Activated CD4-positive, alpha-beta T cell treated with anti-CD3 and anti-CD28 coated beads for 36 hours (primary cell): ENCODE measurements at regions not wholly inside any gene's neighbourhood (a gene's known extent, or its start where the extent isn't known, plus 50 kb on each side); places are given as distances from the start of the nearest gene placed in this dataset.
A peak's percentile ranks its signal among the peaks of the same experiment; 100 is the strongest.

Experiments used
- ATAC-seq: fragments of 200-7000 bp; cut with Tn5 transposase; one replicate; pipeline ENCODE4 v1.10.0; 2021; ENCODE audit warnings: mild to moderate bottlenecking, moderate library complexity
- CTCF ChIA-PET: fragments of 350-600 bp; sonication (Branson Sonifier 250); formaldehyde crosslinking; loops from one replicate; lab custom pipeline; 2021; ENCODE audit warnings: antibody characterized with exemption; lab: Charles Lee
- POLR2A ChIA-PET: fragments of 350-600 bp; sonication (Branson Sonifier 250); formaldehyde crosslinking; loops from one replicate; lab custom pipeline; 2021; ENCODE audit warnings: antibody characterized with exemption, inconsistent platforms; lab: Charles Lee
- DNase-seq: peaks from one replicate; pipeline ENCODE4 v3.0.0-alpha.2; 2020
- H3K27ac Mint-ChIP-seq: one replicate; pipeline ENCODE4 v1.8.0; 2021; ENCODE audit warnings: mixed read lengths
- H3K27me3 Mint-ChIP-seq: one replicate; pipeline ENCODE4 v1.8.0; 2021; ENCODE audit warnings: mixed read lengths
- H3K36me3 Mint-ChIP-seq: one replicate; pipeline ENCODE4 v1.8.0; 2021; ENCODE audit warnings: low read depth, mixed read lengths
- H3K4me1 Mint-ChIP-seq: one replicate; pipeline ENCODE4 v1.8.0; 2021; ENCODE audit warnings: mixed read lengths
- H3K4me3 Mint-ChIP-seq: one replicate; pipeline ENCODE4 v1.8.0; 2021; ENCODE audit warnings: mild to moderate bottlenecking, moderate library complexity, mixed read lengths
- H3K9me3 Mint-ChIP-seq: one replicate; pipeline ENCODE4 v1.8.0; 2021; ENCODE audit warnings: low read depth, mixed read lengths
- intact Hi-C, 2 experiments: fragments of 100-400 bp; cut with DNase I in 1 of 2; cut with micrococcal nuclease in 1 of 2; formaldehyde crosslinking; loops; one replicate each; pipeline versions ENCODE4 v1.14.2 to v1.15.1; 2022 to 2024; cut with DNase I, micrococcal nuclease

DNA sequence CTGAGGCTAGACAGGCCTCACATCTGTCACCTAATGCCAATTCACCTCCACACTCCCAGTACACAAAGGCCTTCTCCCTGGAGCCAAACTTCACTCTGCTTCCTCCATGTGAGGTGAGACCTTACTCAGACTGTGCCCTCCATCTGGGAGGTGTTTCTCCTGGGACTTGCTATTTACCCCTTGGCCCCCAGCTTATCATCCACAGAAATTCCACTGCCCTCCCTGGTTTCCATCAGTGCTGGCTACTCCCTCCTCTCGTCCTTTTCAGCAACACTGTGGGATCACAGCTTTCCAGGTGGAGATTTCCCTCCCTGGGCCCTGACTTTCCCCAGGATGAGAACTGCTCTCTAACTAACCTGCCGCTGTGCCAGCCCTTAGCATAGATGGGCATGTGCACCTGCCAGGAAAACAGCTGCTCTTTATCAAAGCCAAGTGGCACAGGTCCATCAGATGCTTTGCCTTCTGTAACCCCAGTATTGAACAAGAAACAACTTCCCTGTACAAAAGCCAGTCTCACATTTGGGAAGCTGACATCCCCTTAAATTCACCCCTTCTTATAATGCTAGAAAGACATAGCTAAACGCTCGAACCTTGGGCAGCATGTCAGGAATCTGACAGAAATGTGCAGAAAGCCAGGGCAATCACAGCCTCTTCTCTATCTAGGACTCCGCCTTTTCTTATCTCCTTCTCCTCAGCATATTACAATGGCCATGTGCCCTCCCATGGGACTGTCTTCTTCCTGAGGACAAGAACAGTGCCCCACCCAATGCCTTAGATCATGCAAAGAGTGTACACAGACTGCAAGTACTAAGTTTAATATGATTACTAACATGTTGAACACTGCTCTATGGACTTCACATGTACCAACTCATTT, 535.5 kb upstream of the ID2 start:
- Mint-ChIP-seq H3K36me3 (no peaks in the 10 kb centered on the region), H3K9me3 (no peaks in the 10 kb centered on the region)
- POLR2A ChIA-PET, result no interaction called here

DNA sequence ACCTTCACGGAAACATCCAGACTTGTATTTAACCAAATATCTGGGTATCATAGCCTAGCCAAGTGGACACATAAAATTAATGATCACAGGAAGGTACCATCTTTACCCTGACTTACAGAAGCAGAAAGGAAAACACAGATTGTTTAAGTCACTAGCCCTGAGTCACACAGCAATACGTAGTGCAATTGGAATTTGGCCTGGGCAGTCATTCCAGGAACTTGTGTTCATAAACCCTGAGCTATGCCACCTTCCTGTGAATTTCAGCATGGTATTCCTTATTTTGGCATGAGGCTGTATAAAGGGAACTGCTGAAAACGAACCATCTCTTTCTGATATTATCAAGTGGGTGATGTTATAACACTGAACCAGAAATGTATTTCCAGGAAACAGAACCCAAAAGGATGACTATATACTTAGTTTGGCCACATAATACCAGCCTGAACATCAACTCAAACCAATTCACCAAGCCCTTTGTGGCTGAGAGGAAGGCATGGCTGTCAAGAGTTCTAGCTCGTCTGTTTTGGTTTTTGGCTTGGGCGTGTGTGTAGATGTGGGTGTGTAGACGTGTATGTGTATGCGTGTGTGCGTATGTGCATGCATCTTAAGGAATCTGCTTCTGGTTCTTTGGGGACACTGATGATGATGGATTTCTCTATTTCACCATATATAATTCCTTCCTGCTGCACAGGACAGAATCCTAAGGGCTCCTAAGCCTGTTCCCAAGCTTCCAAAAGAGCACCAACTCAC, 533.4 kb upstream of the ID2 start:
- intact Hi-C loops, result no loop called here

More for the DNA sequence above, 535.5 kb upstream of the ID2 start:
- no peak overlapping the region for H3K27ac Mint-ChIP-seq
- peaks cover 2% of the 10 kb centered on the region for H3K27me3 Mint-ChIP-seq
- H3K4me1 Mint-ChIP-seq, result peaks cover 14% of the 10 kb centered on the region
- CTCF ChIA-PET, result no interaction called here
- DNase-seq (no peak), ATAC-seq (no peak)
- intact Hi-C loops, result no loop called here
- no peak overlapping the region for H3K4me3 Mint-ChIP-seq

DNA sequence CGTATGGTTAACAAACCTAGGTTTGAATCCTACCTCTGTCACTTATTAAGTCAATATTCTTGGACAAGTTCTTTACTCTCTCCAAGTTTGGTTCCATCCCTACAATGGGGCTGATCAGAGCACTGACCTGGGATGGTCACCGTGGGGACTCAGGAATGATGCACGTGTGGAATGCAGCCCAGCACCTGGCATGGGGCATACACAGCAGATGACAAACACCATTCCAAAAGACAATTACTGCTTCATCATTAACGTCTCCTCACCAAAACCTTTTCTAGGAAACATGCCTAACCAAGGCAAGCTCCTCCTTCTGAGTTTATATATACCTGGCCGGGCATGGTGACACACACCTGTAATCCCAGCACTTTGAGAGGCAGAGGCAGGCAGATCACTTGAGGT, 532.9 kb upstream of the ID2 start:
- no peak for ATAC-seq
- H3K9me3 Mint-ChIP-seq, result peaks cover 2% of the 10 kb centered on the region
- H3K27me3 Mint-ChIP-seq, result peaks cover 2% of the 10 kb centered on the region
- H3K27ac Mint-ChIP-seq, result no peak overlapping the region
- DNase-seq, result no peak
- POLR2A ChIA-PET, result no interaction called here
- intact Hi-C loops, result no loop called here
- CTCF ChIA-PET, result no interaction called here
- peaks cover 24% of the 10 kb centered on the region for H3K4me1 Mint-ChIP-seq
- H3K36me3 Mint-ChIP-seq, result no peaks in the 10 kb centered on the region
- H3K4me3 Mint-ChIP-seq, result no peak overlapping the region

More for the DNA sequence above, 533.4 kb upstream of the ID2 start:
- H3K36me3 Mint-ChIP-seq, result no peaks in the 10 kb centered on the region
- POLR2A ChIA-PET, result no interaction called here
- ATAC-seq (peak; percentile 59), DNase-seq (no peak)
- peaks cover 2% of the 10 kb centered on the region for H3K27me3 Mint-ChIP-seq
- H3K4me1 Mint-ChIP-seq, result peaks cover 22% of the 10 kb centered on the region
- no peak overlapping the region for H3K27ac Mint-ChIP-seq
- no peak overlapping the region for H3K4me3 Mint-ChIP-seq
- H3K9me3 Mint-ChIP-seq, result no peaks in the 10 kb centered on the region
- CTCF ChIA-PET, result interaction anchor here (1.1 kb wide), 1 partner anchor 301 kb away, joined by 5 read pairs; no protein-coding TSS in a partner anchor

DNA sequence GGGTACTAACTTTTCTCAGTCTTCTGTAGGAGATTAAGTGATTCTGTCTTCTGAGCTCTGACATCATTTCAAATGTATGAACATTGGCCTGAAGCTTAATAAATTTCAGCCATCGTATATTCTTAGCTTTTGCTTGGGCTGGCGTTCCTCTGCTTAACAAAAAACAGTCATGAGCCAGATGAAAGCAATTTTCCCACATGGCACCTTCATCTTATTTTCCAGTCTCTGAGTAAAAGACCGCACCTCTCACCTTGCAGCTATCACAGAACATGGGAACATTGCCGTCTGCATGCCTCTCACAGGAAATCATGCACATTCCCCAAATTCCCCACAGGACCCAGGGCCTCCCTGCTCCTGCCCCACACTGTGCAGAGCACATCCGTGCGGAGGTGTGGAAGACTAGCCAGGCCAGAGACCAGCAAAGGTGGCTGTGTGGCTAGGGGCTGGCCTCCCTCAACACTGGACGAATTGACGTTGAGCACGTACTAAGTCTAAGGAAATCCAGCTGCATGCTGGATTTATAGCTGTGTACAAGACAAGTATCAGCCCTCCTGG, 531.8 kb upstream of the ID2 start:
- intact Hi-C loops, result loop anchor here in 1 of 2 experiments (10.0 kb wide), 2 partner anchors 375 to 535 kb away; partner anchors contain the start of gene ID2
- POLR2A ChIA-PET, result interaction anchor here (0.6 kb wide), 2 partner anchors 59 to 170 kb away, joined by 3 read pairs; no protein-coding TSS in a partner anchor
- peaks cover 25% of the 10 kb centered on the region for H3K4me1 Mint-ChIP-seq
- H3K36me3 Mint-ChIP-seq, result peaks cover 6% of the 10 kb centered on the region
- DNase-seq, result no peak
- H3K9me3 Mint-ChIP-seq, result peaks cover 10% of the 10 kb centered on the region
- no peak for ATAC-seq
- H3K4me3 Mint-ChIP-seq, result no peak overlapping the region
- CTCF ChIA-PET, result interaction anchor here (0.6 to 0.7 kb wide), 2 partner anchors 8 to 10 kb away, joined by 3 read pairs; no protein-coding TSS in a partner anchor
- H3K27ac Mint-ChIP-seq, result no peak overlapping the region
- H3K27me3 Mint-ChIP-seq, result no peaks in the 10 kb centered on the region

DNA sequence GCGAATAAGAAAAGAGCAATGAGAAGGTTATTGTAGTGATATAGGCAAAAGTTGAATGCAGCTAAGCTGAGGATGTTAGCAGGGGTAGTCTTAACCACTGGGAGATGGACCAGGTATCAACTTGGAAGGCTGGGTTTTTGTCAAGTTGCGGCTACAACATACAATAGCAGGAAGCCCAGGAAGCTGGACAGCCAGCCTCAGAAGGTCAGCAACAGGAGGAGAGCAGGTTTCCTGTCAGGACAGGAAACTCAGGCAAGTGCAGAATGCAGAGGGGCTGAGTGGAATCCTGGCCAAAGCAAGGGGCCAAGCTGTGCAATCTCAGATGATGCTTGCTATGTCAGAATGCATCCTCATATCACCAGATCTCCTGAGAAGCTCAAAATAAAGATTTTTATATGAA, 530.0 kb upstream of the ID2 start:
- intact Hi-C loops, result loop anchor here in 1 of 2 experiments (10.0 kb wide), 2 partner anchors 377 to 533 kb away; partner anchors contain the start of gene ID2
- H3K27me3 Mint-ChIP-seq, result no peaks in the 10 kb centered on the region
- ATAC-seq, result no peak
- H3K4me1 Mint-ChIP-seq, result peaks cover 30% of the 10 kb centered on the region
- DNase-seq, result no peak
- H3K9me3 Mint-ChIP-seq, result peaks cover 13% of the 10 kb centered on the region
- POLR2A ChIA-PET, result interaction anchor here (0.5 kb wide), 1 partner anchor 19 kb away, joined by 3 read pairs; no protein-coding TSS in a partner anchor
- peaks cover 10% of the 10 kb centered on the region for H3K36me3 Mint-ChIP-seq
- no peak overlapping the region for H3K4me3 Mint-ChIP-seq
- H3K27ac Mint-ChIP-seq, result no peak overlapping the region
- CTCF ChIA-PET, result interaction anchor here (0.6 kb wide), 1 partner anchor 491 kb away, joined by 3 read pairs; no protein-coding TSS in a partner anchor

DNA sequence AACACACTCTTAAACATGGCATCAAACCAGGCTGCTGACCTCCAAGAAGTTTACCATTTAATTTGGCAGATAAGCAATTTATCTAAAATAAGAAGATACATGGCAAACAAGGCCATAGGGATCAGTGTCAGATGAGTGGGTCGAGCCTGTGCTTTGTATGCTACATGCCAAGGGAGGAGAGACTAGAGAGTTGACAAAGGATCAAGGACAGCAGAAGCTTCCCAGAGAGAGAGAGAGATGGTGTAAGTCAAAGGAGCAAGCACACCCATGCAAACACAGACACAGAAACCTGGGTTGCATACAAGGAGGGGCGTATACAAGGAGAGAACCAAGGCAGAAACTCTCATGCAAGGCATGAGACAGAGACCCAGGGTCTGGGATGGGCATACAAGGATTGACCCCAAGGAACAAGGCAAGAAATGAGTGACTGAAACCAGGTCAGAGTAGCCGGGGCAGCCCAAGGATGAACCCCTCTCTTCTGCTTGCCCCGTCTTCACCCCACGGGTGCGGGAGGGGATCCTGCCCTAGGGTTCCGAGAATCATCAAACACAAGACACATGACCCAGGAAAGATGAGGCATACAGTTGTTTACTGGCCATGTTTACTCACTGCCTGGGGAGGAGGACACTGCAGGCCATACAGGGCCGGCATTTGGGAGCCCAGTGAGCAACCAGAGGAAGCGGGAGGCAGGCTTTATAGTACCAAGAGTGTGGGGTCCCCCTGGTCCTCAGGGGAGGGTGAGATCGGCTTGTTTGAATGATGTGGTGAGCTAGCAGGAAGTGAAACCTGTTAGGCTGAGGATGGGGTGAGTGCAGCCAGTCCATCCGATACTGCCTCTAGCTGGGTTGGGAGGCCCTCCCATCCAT, 529.2 kb upstream of the ID2 start:
- no peak overlapping the region for H3K27ac Mint-ChIP-seq
- intact Hi-C loops, result loop anchor here in 1 of 2 experiments (10.0 kb wide), 2 partner anchors 378 to 532 kb away; partner anchors contain the start of gene ID2
- H3K9me3 Mint-ChIP-seq, result peaks cover 16% of the 10 kb centered on the region
- CTCF ChIA-PET, result interaction anchor here (0.6 to 1.0 kb wide), 2 partner anchors 490 to 532 kb away, joined by 3 read pairs; no protein-coding TSS in a partner anchor
- H3K36me3 Mint-ChIP-seq, result peaks cover 10% of the 10 kb centered on the region
- peaks cover 30% of the 10 kb centered on the region for H3K4me1 Mint-ChIP-seq
- DNase-seq (no peak), ATAC-seq (no peak)
- POLR2A ChIA-PET, result interaction anchor here (0.5 to 0.7 kb wide), 2 partner anchors 18 to 154 kb away, joined by 3 read pairs; no protein-coding TSS in a partner anchor
- no peak overlapping the region for H3K4me3 Mint-ChIP-seq
- H3K27me3 Mint-ChIP-seq, result no peaks in the 10 kb centered on the region

DNA sequence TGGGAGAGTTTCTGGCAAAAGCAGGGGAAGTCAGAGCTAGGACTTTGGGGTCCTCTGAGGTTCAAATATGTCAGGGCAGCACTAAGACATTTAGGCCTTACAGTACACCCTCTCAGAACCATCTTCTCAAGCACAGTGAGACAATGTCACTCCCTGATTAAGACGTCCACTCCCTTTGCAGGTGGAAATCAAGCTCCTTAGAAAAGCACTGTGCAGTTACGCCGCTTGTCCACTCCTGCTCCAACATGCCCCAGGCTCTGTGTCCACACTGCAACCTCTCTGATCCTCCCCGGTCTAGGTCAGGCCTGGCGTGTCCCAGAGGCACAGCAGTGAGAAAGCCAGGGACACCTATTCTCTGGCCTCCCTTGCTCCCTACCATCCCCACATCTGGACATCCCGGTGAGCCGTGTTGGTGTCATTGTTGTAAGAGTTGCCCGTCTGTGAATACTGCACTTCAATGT, 528.6 kb upstream of the ID2 start:
- intact Hi-C loops, result loop anchor here in 1 of 2 experiments (10.0 kb wide), 2 partner anchors 378 to 532 kb away; partner anchors contain the start of gene ID2
- ATAC-seq (no peak), DNase-seq (no peak)
- H3K9me3 Mint-ChIP-seq, result peaks cover 18% of the 10 kb centered on the region
- ChIA-PET CTCF (interaction anchor here (1.0 kb wide), 1 partner anchor 532 kb away, joined by 3 read pairs; no protein-coding TSS in a partner anchor), POLR2A (interaction anchor here (0.7 to 2.0 kb wide), 2 partner anchors 154 to 392 kb away, joined by 3 to 4 read pairs; no protein-coding TSS in a partner anchor)
- peaks cover 30% of the 10 kb centered on the region for H3K4me1 Mint-ChIP-seq
- peak overlapping the region; percentile 21 for H3K27ac Mint-ChIP-seq
- H3K4me3 Mint-ChIP-seq, result no peak overlapping the region
- peaks cover 10% of the 10 kb centered on the region for H3K36me3 Mint-ChIP-seq
- no peaks in the 10 kb centered on the region for H3K27me3 Mint-ChIP-seq

DNA sequence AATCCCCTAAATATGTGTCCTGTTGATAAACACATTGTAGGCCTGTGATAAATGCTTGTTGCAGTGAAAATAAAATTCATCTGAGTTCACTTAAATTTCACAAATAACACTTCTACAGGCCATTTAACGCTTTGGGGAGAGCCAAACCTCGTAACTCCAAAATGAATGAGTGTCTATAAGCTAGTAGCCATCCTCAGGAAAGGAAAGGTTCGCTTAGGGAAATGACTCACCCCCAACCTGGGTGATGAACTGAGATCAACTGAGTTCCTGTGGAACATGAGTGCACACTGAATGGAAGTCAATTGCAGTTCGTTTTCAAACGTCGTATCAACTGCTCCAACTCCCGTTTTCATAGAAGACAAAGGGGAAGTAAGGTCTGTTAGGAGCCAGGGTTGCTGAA, 527.6 kb upstream of the ID2 start:
- ChIA-PET POLR2A (interaction anchor here (0.6 to 2.0 kb wide), 3 partner anchors 254 to 391 kb away, joined by 3 to 6 read pairs (median 4); no protein-coding TSS in a partner anchor), CTCF (interaction anchor here (0.7 to 1.3 kb wide), 3 partner anchors 73 to 306 kb away, joined by 3 to 5 read pairs (median 3); no protein-coding TSS in a partner anchor)

DNA sequence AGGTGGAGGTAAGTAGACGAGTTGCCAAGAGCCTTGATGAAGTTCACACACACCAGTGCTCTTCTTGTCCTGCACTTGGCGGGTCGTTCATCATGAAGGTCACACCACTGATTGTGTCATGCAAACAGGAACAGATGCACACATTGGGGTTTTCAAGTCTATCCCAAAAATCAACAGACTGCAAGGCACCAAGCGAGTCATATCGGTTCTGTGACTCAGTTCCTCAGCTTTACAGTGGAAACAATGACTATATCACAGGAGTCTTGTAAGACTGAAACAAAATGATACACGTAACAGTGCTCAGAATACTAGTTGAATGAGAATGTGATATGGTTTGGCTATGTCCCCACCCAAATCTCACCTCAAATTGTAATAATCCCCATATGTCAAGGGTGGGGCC, 526.9 kb upstream of the ID2 start:
- peaks cover 10% of the 10 kb centered on the region for H3K36me3 Mint-ChIP-seq
- peak overlapping the region; percentile 95 for H3K27ac Mint-ChIP-seq
- ChIA-PET CTCF (interaction anchor here (1.0 to 1.3 kb wide), 2 partner anchors 116 to 307 kb away, joined by 3 read pairs; no protein-coding TSS in a partner anchor), POLR2A (interaction anchor here (0.6 to 2.0 kb wide), 3 partner anchors 62 to 390 kb away, joined by 3 to 4 read pairs (median 3); no protein-coding TSS in a partner anchor)
- intact Hi-C loops, result loop anchor here (1.0 to 10.0 kb wide), 15 partner anchors 13 to 718 kb away; partner anchors contain the start of gene ID2 (in 1 of the 2)
- H3K4me1 Mint-ChIP-seq, result peaks cover 30% of the 10 kb centered on the region
- H3K4me3 Mint-ChIP-seq, result peak overlapping the region; percentile 11
- peak; percentile 73 for DNase-seq
- H3K9me3 Mint-ChIP-seq, result peaks cover 18% of the 10 kb centered on the region
- ATAC-seq, result peak; percentile 92
- H3K27me3 Mint-ChIP-seq, result no peaks in the 10 kb centered on the region

More for the DNA sequence above, 527.6 kb upstream of the ID2 start:
- Mint-ChIP-seq H3K4me3 (no peak overlapping the region), H3K27ac (peak overlapping the region; percentile 95), H3K27me3 (no peaks in the 10 kb centered on the region), H3K4me1 (peaks cover 30% of the 10 kb centered on the region), H3K36me3 (peaks cover 10% of the 10 kb centered on the region), H3K9me3 (peaks cover 18% of the 10 kb centered on the region)
- intact Hi-C loops, result loop anchor here (2.0 to 10.0 kb wide), 6 partner anchors 103 to 531 kb away; partner anchors contain the start of gene ID2 (in 1 of the 2)
- peak; percentile 25 for DNase-seq
- peak; percentile 30 for ATAC-seq
